MG63 (cell line): ENCODE measurements at regions not wholly inside any gene's neighbourhood (a gene's known extent, or its start where the extent isn't known, plus 50 kb on each side); places are given as distances from the start of the nearest gene placed in this dataset.

Source experiments
- DNase-seq: peaks from one replicate; pipeline ENCODE4 v3.0.0-alpha.2; 2020
- H3K27me3 ChIP-seq: fragments of 250-450 bp; sonication (Bioruptor Pico); 2 replicates; pipeline ENCODE4 v1.5.1; 2020; ENCODE audit warnings: mild to moderate bottlenecking, moderate library complexity
- H3K36me3 ChIP-seq: fragments of 250-450 bp; sonication (Bioruptor Pico); 2 replicates; pipeline ENCODE4 v1.5.1; 2020; ENCODE audit warnings: mild to moderate bottlenecking, moderate library complexity
- H3K4me3 ChIP-seq: fragments of 250-450 bp; sonication (Bioruptor Pico); 2 replicates; pipeline ENCODE4 v1.5.1; 2020; ENCODE audit warnings: mild to moderate bottlenecking, moderate library complexity
- H3K9me3 ChIP-seq: fragments of 250-450 bp; sonication (Bioruptor Pico); 2 replicates; pipeline ENCODE4 v1.5.1; 2020; ENCODE audit warnings: mild to moderate bottlenecking, moderate library complexity

DNA sequence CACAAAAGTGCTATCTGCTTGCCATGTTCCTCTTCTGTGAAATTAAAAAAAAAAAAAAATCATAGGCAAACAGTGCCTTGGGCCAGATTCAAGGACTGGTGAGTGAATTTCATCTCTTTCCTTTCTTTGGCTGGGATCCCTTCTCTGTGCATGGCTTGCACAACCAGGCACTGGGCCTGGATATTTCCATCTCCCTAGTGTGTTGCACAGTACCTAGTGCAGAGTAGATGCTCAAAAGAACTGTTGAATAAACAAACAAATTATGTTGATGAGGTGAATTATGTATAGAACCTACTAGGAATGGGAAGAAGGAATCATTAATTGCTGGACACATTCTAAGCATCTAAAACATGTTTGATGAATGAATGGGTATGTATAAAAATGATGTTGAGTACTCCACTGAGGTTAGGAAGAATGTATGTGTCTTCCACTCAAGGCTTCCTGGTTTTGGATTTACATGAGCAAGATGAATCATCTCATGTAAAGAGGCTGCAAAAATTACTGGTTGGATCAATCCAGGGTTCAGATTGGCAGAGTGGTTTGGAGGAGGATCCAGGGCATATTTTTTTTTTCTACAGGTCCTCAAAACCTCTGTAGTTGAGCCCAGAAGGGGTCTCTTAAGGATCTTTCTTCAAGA is 93.2 kb downstream of the EMP1 start:
- H3K36me3 ChIP-seq: no peaks in the 10 kb centered on the region
- H3K4me3 ChIP-seq: no peak overlapping the region
- H3K27me3 ChIP-seq: no peaks in the 10 kb centered on the region
- DNase-seq: no peak
- H3K9me3 ChIP-seq: no peaks in the 10 kb centered on the region

DNA sequence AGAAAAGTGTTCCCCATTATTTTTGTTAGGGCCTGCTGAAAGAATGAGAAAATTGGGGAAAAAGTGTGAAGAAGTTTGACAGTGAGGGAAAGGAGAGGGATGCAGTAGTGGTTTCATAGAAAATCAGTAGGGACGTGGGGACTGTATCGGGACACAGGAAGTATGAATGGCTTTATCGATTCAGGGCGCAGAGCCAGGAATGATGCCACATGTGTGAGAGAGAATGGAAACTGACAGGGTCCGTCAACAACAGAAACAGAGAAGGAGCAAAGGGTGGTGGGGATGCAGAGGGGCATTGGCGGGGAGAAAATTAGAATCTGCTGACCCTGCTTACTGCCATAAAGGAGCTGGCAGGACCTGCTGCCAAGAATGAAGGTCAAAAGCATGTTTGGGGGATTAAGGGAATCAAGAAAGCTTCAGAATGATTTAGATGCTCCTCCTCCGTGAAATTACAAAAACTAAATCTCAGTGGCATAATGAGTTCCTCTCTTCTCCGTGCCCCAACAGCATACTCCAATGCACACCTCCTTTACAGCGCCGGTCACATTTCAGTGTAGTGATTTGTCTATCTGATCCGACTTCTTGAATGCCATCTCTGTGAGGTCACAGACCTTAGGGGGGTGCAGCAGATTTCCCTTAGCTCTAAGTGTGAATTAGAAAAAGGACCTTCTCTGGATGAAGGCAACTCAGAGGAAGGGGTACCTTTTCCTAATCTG is 92.6 kb downstream of the EMP1 start:
- no peaks in the 10 kb centered on the region for H3K36me3 ChIP-seq
- no peak for DNase-seq
- no peaks in the 10 kb centered on the region for H3K27me3 ChIP-seq
- no peaks in the 10 kb centered on the region for H3K9me3 ChIP-seq
- H3K4me3 ChIP-seq: no peak overlapping the region

DNA sequence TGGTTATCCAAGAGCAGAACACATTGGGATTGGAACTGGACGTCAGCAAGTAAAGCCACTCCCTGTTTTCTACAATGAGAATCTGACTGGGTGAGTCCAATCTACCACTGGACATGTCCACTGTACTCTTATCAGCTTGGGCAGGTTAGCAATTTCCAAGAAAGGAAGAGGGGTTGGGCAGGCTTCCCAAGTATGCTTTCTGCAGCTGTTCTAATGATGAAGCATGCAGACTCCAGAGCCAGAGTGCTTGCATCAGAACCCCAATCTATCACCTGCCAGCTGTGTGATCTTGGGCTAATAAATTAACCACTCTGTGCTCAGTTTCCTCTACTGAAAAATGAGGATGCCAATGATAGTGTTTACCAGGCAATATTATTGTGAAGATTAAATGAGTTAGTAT is 92.0 kb downstream of the EMP1 start:
- DNase-seq: no peak
- no peaks in the 10 kb centered on the region for H3K36me3 ChIP-seq
- H3K27me3 ChIP-seq: no peaks in the 10 kb centered on the region
- no peaks in the 10 kb centered on the region for H3K9me3 ChIP-seq
- no peak overlapping the region for H3K4me3 ChIP-seq

DNA sequence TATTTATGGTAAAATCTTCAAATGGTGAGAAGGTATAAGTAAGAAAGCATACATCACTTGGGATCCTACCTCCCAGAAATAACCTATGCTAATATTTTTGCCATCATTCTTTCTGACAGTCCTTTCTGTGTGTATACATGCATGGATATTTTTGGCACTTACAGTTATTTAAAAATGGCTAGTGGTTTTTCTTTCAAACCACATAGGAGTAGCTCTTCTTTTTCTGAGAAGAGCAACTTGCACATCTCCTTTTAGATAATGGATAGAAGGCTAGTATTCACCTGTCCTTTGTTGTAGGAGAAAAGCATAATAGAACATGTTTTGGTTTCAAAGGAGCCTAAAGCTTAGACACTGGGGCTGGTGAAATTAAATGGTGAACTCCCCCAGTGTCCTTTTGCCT is 87.3 kb downstream of the EMP1 start:
- no peaks in the 10 kb centered on the region for H3K36me3 ChIP-seq
- no peak for DNase-seq
- H3K27me3 ChIP-seq: 0 out of 2 replicates have a peak, but pooled peaks cover 2% of the 10 kb centered on the region
- H3K9me3 ChIP-seq: no peaks in the 10 kb centered on the region
- no peak overlapping the region for H3K4me3 ChIP-seq

DNA sequence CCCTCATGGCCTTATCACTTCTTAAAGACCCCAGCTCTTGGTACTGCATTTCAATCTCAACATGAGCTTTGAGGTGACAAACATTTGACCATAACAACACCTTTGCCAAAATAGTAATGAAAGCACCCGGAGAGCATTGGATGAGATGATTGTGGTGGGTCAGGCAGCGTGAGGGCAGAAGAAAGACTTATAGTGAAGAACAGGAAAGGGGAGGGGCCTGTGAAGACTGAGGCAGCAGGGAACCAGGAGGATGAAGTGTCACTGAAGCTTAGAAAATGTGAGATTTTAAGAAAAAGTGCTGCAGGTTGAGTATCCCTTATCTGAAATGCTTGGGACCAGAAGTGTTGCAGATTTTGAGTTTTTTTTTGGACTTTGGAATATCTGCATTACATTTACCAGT is 86.3 kb downstream of the EMP1 start:
- no peaks in the 10 kb centered on the region for H3K36me3 ChIP-seq

DNA sequence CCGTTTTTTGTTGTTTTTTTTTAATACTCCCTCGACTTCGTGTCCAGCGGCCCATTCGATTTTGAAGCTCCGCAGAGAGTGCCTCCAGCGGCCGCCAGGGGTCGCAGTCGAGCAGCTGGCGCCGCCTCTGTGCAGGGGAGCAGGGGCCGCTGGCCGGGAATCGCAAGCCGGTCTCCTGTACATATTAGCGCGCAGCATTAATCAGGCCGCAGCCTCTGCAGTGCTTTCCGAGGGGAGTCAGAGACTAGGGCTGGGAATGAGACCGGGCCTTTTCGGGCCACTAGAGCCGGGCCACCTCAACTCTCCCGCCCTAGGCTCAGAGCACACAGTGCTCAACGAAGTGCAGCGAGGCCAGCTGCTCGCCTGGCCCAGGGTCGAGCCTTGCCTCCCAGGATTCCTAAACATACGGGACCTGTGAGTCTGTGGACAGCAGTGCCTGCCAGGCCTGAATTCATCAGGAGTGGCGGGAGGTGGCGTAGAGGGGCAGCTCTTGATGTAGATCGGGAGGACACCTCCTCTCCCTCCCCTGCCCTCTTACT is 81.8 kb downstream of the EMP1 start:
- Histone ChIP-seq H3K4me3 (no peak overlapping the region), H3K9me3 (no peaks in the 10 kb centered on the region), H3K27me3 (peaks cover 2% of the 10 kb centered on the region; the same call in 1 of the 2 replicates), H3K36me3 (no peaks in the 10 kb centered on the region)
- DNase-seq: peak; percentile 56

More for the DNA sequence above, 86.3 kb downstream of the EMP1 start:
- no peak overlapping the region for H3K4me3 ChIP-seq
- no peaks in the 10 kb centered on the region for H3K9me3 ChIP-seq
- H3K27me3 ChIP-seq: 0 out of 2 replicates have a peak, but pooled peaks cover 2% of the 10 kb centered on the region
- DNase-seq: no peak

DNA sequence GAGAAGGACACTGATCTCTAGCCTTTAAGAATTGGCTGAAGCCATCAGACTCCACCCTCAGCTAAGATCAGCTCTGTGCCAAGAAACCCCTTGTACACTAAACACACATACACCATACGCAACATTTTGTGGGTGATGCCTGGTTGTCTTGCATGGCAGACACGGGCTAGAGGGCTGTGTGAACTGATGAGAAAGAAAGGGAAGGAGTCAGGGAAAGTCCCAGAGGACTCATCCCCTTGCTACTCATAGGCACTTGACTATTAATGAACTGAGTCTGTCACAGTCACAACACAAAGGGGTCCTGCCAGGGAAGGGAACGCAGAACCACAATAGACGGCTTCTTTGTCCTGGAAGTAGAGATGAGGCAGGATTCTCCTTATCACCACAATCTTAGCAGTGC is 80.8 kb downstream of the EMP1 start:
- Histone ChIP-seq H3K9me3 (no peaks in the 10 kb centered on the region), H3K36me3 (no peaks in the 10 kb centered on the region), H3K4me3 (no peak overlapping the region), H3K27me3 (peaks cover 3% of the 10 kb centered on the region)
- DNase-seq: no peak

DNA sequence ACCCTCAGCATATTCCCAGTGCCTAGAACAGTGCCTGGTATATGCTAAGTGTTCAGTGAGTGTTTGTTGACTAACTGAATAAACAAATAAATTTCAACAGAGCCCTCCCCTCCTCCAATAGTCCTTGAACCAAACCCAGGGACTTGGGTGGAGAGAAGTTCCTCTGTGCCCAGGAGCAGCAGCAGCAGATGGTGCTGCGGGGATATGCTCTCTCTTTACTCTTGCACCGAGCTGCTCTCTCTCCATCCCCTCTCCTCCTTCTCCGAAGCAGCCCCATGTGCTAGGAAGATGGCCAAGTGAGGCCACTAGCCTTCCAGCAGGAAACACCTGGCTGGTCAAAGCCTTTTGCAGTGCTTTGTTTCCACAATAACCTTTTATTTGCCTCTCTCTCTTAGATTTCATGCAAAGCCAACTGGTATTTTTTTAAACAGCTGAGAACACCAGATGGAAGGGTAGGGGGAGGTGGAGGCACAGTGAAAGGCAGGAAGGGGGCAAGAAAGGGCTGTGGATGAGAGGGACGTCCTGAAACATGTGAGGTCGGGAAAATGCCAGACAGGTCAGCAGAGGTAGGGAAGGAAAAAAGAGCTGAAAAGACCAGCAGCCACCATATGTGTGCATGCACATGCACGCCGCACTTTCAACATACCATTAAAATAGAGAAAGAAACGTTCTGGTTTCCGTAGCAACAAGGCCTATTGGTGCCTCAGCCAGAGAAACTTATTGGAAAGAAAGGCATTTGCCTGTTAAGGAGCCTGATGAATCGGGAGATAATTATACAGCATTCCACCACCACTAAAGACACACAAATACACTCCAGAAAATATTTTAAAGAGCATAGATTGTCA is 78.9 kb downstream of the EMP1 start:
- no peak for DNase-seq
- no peaks in the 10 kb centered on the region for H3K9me3 ChIP-seq
- H3K27me3 ChIP-seq: peaks cover 2% of the 10 kb centered on the region
- no peaks in the 10 kb centered on the region for H3K36me3 ChIP-seq
- H3K4me3 ChIP-seq: no peak overlapping the region

DNA sequence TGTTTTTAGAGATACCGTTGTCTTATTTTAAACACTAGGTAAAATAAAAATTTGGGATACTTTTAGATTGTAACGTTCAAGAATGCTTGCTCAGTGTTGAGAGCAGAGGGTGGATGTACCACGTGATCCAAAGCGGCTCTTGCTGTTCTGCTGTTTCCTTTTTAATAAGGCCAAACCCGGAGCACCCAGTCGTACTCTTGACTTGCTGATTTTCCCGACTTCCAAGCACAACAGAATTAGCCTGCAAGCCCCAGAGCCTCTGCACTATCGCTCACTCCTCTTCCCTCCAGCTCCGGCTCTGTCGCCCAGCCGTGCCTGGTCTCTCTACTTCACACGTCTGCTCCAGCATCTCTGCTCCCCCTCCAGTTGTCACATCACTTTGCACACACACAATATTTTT is 77.3 kb downstream of the EMP1 start:
- H3K9me3 ChIP-seq: no peaks in the 10 kb centered on the region
- no peak overlapping the region for H3K4me3 ChIP-seq
- H3K36me3 ChIP-seq: no peaks in the 10 kb centered on the region
- DNase-seq: no peak
- H3K27me3 ChIP-seq: peaks cover 2% of the 10 kb centered on the region

DNA sequence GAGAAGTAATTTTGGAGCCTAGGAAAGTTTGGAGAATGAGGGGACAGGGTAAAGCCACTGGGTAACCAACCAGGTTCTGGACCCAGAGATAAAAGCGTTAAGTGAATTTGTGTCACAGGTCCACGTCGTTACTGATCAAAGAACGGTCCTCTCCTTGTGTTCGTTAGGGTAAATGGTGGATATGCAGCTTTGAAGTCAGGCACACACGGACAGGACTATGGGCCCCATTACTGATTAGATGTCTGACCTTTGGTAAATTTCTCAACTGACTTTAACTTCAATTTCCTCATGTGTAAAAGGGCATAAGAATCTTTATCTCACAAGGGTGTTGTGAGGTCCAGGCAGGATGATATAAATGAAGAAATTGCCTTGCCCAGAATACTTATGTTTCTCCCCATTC is 76.6 kb downstream of the EMP1 start:
- no peaks in the 10 kb centered on the region for H3K36me3 ChIP-seq
- no peaks in the 10 kb centered on the region for H3K9me3 ChIP-seq
- DNase-seq: no peak
- no peak overlapping the region for H3K4me3 ChIP-seq
- H3K27me3 ChIP-seq: peaks cover 2% of the 10 kb centered on the region

DNA sequence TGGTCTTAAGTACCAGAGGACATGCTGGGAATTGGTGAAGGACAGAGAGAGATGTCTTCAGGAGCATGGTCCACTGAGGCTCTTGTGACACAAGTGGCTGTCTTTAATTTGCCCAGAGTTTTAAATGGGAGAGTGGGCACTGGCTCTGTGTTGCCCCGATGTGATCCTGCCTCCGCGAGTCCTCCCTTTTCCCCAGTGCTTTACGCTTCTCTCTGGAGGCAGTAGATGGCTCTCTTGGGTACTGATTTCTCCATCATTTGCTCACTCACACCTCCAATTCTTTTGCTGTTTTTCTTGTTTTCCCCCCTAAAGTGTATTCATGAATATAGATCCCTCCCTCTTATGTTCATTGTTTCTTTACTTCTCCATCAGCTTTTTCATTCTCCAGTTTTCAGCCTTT is 74.3 kb downstream of the EMP1 start:
- peaks cover 2% of the 10 kb centered on the region for H3K27me3 ChIP-seq
- DNase-seq: no peak
- no peak overlapping the region for H3K4me3 ChIP-seq

More for the DNA sequence above, 74.3 kb downstream of the EMP1 start:
- H3K36me3 ChIP-seq: no peaks in the 10 kb centered on the region
- no peaks in the 10 kb centered on the region for H3K9me3 ChIP-seq
